Retinal pigment epithelial cell (primary cell): ENCODE measurements at regions not wholly inside any gene's neighbourhood (a gene's known extent, or its start where the extent isn't known, plus 50 kb on each side); places are given as distances from the start of the nearest gene placed in this dataset.

ENCODE experiments used
- DNase-seq: peaks from one replicate; pipeline ENCODE4 v3.0.0-alpha.2; 2010; ENCODE audit warnings: low read depth
- H3K4me3 ChIP-seq: 2 replicates; pipeline ENCODE4 v1.5.1; 2011; ENCODE audit warnings: mild to moderate bottlenecking, low read length, control low read depth, moderate library complexity
- TF ChIP-seq, protein P1 (sequence below): conservative IDR thresholded peaks from 2 replicates; pipeline ENCODE4 v1.5.1; 2011; ENCODE audit warnings: low read depth, low read length, control low read depth, inconsistent platforms

DNA sequence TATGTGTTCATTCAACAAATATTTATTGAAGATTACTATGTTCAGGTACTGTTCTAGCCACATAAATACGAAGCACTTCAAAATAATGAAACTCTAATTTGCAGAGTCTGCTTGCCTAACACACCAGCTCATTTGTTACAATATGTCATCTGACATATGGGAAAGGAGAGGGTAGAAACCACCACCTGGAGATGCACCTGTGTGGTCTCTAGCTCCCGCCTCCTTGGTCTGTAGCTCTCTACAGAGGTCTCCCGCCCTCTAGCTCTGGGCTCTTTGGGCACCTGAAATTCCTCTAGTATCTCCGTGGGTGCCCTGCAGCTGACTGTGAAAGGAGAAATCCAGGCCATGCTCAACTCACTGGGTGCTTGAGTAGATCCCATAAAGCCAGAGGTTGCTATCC, 51.4 kb upstream of the DBX1 start:
- no peak overlapping the region for H3K4me3 ChIP-seq
- DNase-seq: no peak
- TF ChIP-seq, protein P1, sequence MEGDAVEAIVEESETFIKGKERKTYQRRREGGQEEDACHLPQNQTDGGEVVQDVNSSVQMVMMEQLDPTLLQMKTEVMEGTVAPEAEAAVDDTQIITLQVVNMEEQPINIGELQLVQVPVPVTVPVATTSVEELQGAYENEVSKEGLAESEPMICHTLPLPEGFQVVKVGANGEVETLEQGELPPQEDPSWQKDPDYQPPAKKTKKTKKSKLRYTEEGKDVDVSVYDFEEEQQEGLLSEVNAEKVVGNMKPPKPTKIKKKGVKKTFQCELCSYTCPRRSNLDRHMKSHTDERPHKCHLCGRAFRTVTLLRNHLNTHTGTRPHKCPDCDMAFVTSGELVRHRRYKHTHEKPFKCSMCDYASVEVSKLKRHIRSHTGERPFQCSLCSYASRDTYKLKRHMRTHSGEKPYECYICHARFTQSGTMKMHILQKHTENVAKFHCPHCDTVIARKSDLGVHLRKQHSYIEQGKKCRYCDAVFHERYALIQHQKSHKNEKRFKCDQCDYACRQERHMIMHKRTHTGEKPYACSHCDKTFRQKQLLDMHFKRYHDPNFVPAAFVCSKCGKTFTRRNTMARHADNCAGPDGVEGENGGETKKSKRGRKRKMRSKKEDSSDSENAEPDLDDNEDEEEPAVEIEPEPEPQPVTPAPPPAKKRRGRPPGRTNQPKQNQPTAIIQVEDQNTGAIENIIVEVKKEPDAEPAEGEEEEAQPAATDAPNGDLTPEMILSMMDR: no peak
